ENCODE measurements at regions not wholly inside any gene's neighbourhood (a gene's known extent, or its start where the extent isn't known, plus 50 kb on each side); places are given as distances from the start of the nearest gene placed in this dataset.

GRCh38 chr1:4587721-4588120 is 66.7 kb upstream of the AJAP1 start:
- Histone ChIP-seq H3K36me3 (no peaks in the 10 kb centered on the region), H3K27me3 (no peaks in the 10 kb centered on the region), H3K9me3 (no peaks in the 10 kb centered on the region), H3K4me1 (no peaks in the 10 kb centered on the region), H3K27ac (no peak overlapping the region), H3K4me3 (no peak overlapping the region)
- TF ChIP-seq POLR2A (IDR thresholded peaks at IDR 0.05): no peak
- TF ChIP-seq CTCF (IDR thresholded peaks at IDR 0.05): no peak
- DNase-seq: no peak
- intact Hi-C loops (cut with DNase I; ENCODE audit: low total_unique reads): no loop called here

GRCh38 chr1:4590756-4591155 is 63.7 kb upstream of the AJAP1 start:
- no peaks in the 10 kb centered on the region for H3K27me3 ChIP-seq

GRCh38 chr1:4591926-4592325 is 62.5 kb upstream of the AJAP1 start:
- Histone ChIP-seq H3K9me3 (no peaks in the 10 kb centered on the region), H3K27me3 (no peaks in the 10 kb centered on the region), H3K4me1 (no peaks in the 10 kb centered on the region), H3K27ac (no peak overlapping the region), H3K36me3 (no peaks in the 10 kb centered on the region), H3K4me3 (no peak overlapping the region)
- TF ChIP-seq CTCF (IDR thresholded peaks at IDR 0.05) (no peak), POLR2A (IDR thresholded peaks at IDR 0.05) (no peak)
- no peak for DNase-seq
- intact Hi-C loops (cut with DNase I; ENCODE audit: low total_unique reads): no loop called here

More at GRCh38 chr1:4590756-4591155, 63.7 kb upstream of the AJAP1 start:
- intact Hi-C loops (cut with DNase I; ENCODE audit: low total_unique reads): no loop called here
- DNase-seq: no peak
- Histone ChIP-seq H3K4me1 (no peaks in the 10 kb centered on the region), H3K27ac (no peak overlapping the region), H3K36me3 (no peaks in the 10 kb centered on the region), H3K4me3 (no peak overlapping the region), H3K9me3 (no peaks in the 10 kb centered on the region)
- TF ChIP-seq POLR2A (IDR thresholded peaks at IDR 0.05): no peak

- Histone ChIP-seq H3K4me1 (no peaks in the 10 kb centered on the region), H3K4me3 (no peak overlapping the region), H3K9me3 (no peaks in the 10 kb centered on the region), H3K36me3 (no peaks in the 10 kb centered on the region), H3K27me3 (no peaks in the 10 kb centered on the region), H3K27ac (no peak overlapping the region)
- no peak for DNase-seq
- intact Hi-C loops (cut with DNase I; ENCODE audit: low total_unique reads): no loop called here
- TF ChIP-seq POLR2A (IDR thresholded peaks at IDR 0.05): no peak
- no peak for TF ChIP-seq CTCF (IDR thresholded peaks at IDR 0.05)
Measured at GRCh38 chr1:4593106-4593505, 61.3 kb upstream of the AJAP1 start.

GRCh38 chr1:4594286-4594991 is 60.0 kb upstream of the AJAP1 start:
- Histone ChIP-seq H3K27ac (no peak overlapping the region), H3K9me3 (no peaks in the 10 kb centered on the region), H3K36me3 (no peaks in the 10 kb centered on the region), H3K27me3 (no peaks in the 10 kb centered on the region), H3K4me3 (no peak overlapping the region), H3K4me1 (no peaks in the 10 kb centered on the region)
- intact Hi-C loops (cut with DNase I; ENCODE audit: low total_unique reads): no loop called here
- DNase-seq: no peak
- TF ChIP-seq CTCF (IDR thresholded peaks at IDR 0.05): no peak
- TF ChIP-seq POLR2A (IDR thresholded peaks at IDR 0.05): no peak
